ENCODE measurements at regions not wholly inside any gene's neighbourhood (a gene's known extent, or its start where the extent isn't known, plus 50 kb on each side); places are given as distances from the start of the nearest gene placed in this dataset.

DNA sequence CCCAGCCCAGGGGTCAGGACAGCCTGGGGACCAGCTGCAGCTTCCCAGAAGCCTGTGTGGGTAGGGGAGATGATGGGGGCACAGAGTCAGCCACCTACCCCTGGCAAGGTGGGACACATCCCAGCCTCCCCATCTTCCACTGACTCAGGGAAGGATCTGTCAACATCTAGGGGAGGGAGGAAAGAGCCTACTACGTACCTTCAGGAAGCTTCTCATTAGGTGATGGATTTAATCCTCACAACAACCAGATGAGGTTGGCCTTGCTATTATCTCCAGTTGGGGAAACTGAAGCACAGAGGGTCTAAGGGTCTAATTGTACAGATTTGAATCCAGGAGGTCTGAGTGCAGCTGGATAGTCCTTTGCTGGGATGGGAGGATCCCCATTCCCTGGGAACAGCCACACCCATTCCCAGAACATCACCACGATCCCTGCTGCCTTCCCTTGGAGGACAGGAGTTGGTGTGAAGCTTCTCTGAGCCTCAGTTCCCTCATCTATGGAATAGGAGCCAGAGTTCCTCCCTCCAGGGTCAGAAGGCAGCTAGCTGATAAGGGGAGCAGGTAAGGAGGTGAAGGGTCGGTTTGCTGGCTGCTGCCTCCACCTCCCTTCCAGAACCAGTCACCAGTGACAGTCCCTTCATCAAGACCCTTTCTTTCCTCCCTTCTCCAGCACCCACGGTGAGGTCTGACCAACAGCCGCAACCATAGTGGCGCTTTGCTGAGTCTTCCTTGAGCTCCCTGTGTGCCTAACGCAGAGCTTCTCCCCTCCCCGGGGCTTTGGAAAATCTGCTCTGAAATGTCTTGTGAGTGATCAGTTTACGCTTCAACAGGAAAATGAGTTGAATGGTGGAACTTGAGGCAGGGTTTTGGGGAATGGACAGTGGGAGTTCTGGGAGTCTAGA lies 56.8 kb downstream of the CEBPB start:
- TF ChIP-seq, protein P1, sequence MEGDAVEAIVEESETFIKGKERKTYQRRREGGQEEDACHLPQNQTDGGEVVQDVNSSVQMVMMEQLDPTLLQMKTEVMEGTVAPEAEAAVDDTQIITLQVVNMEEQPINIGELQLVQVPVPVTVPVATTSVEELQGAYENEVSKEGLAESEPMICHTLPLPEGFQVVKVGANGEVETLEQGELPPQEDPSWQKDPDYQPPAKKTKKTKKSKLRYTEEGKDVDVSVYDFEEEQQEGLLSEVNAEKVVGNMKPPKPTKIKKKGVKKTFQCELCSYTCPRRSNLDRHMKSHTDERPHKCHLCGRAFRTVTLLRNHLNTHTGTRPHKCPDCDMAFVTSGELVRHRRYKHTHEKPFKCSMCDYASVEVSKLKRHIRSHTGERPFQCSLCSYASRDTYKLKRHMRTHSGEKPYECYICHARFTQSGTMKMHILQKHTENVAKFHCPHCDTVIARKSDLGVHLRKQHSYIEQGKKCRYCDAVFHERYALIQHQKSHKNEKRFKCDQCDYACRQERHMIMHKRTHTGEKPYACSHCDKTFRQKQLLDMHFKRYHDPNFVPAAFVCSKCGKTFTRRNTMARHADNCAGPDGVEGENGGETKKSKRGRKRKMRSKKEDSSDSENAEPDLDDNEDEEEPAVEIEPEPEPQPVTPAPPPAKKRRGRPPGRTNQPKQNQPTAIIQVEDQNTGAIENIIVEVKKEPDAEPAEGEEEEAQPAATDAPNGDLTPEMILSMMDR (IDR thresholded peaks at IDR 0.05; ENCODE audit: low read depth, low read length) = no peak
- no peak for TF ChIP-seq EZH2phosphoT487 (IDR thresholded peaks at IDR 0.05; ENCODE audit: low read depth)
